Lower leg skin (tissue), 4 donors: ENCODE measurements at regions not wholly inside any gene's neighbourhood (a gene's known extent, or its start where the extent isn't known, plus 50 kb on each side); places are given as distances from the start of the nearest gene placed in this dataset.

Experiments used
- DNase-seq, 2 donors: peaks; one replicate each; pipeline ENCODE4 v3.0.0-alpha.2; 2019; ENCODE audit warnings: low spot score in 2 of 2
- H3K4me3 ChIP-seq: fragments of 200-600 bp; sonication (generic); 2 replicates; pipeline ENCODE4 v1.5.1; 2017; ENCODE audit warnings: mild to moderate bottlenecking, low read depth; ENCODE audit not compliant: poor library complexity, severe bottlenecking
- POLR2A ChIP-seq, 2 donors: fragments of 450-650 bp; IDR thresholded peaks; one replicate each; pipeline ENCODE4 v1.6.1; 2016 to 2017; ENCODE audit warnings: antibody characterized with exemption in 2 of 2, mild to moderate bottlenecking in 1 of 2, moderate library complexity in 1 of 2
- WGBS, 2 donors: methylation state at CpG; one replicate each; pipeline ENCODE4 v1.1.5; 2018; 5-methylcytosine and 5-hydroxymethylcytosine counted together
- intact Hi-C: fragments of 100-400 bp; cut with DNase I; formaldehyde crosslinking; loops from one replicate; pipeline ENCODE4 v1.15.0; 2023; ENCODE audit warnings: low total_unique reads
- TF ChIP-seq, protein P1 (sequence below), 3 donors: fragments of 450-650 bp; IDR thresholded peaks; one replicate each; pipeline ENCODE4 v1.5.1; 2016; ENCODE audit warnings: antibody characterized with exemption in 3 of 3, mild to moderate bottlenecking in 3 of 3, moderate library complexity in 2 of 3

DNA sequence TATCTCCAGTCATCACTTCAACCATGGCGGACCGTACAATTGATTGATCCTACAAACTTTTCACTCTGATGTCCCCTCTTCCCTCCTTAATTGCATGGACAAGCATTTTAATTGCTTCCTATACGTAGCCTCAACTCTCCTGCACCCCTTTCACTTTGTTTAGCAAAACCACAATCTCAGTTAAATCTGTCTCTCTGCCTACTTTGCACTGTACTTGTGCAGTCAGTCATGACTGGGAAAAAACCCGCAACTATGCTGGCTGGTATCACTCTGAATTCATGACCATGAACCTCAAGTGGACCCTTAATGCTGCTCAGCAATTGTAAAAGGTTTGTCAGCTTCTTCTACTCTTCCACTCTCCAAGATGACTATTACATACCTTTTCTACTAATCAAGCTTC, 51.7 kb upstream of the AFF2 start:
- intact Hi-C loops = no loop called here
- no peak overlapping the region for H3K4me3 ChIP-seq
- 85 to 97% methylated on average over 4 of the region's 4 CpGs for WGBS, 2 donors
- no peak for TF ChIP-seq POLR2A (IDR thresholded peaks at IDR 0.05)
- TF ChIP-seq, protein P1, sequence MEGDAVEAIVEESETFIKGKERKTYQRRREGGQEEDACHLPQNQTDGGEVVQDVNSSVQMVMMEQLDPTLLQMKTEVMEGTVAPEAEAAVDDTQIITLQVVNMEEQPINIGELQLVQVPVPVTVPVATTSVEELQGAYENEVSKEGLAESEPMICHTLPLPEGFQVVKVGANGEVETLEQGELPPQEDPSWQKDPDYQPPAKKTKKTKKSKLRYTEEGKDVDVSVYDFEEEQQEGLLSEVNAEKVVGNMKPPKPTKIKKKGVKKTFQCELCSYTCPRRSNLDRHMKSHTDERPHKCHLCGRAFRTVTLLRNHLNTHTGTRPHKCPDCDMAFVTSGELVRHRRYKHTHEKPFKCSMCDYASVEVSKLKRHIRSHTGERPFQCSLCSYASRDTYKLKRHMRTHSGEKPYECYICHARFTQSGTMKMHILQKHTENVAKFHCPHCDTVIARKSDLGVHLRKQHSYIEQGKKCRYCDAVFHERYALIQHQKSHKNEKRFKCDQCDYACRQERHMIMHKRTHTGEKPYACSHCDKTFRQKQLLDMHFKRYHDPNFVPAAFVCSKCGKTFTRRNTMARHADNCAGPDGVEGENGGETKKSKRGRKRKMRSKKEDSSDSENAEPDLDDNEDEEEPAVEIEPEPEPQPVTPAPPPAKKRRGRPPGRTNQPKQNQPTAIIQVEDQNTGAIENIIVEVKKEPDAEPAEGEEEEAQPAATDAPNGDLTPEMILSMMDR (IDR thresholded peaks at IDR 0.05) = no peak
- DNase-seq = no peak
